ENCODE measurements at regions not wholly inside any gene's neighbourhood (a gene's known extent, or its start where the extent isn't known, plus 50 kb on each side); places are given as distances from the start of the nearest gene placed in this dataset.

- DNase-seq: no peak
Observed at GRCh38 chr11:28726432-28726831, 618.2 kb downstream of the METTL15 start.

- no peak for DNase-seq
Observed at GRCh38 chr11:28715726-28716125, 607.5 kb downstream of the METTL15 start.

GRCh38 chr11:28713850-28714249 lies 605.7 kb downstream of the METTL15 start:
- DNase-seq: no peak

- no peak for DNase-seq
Observed at GRCh38 chr11:28708075-28708474, 599.9 kb downstream of the METTL15 start.

- DNase-seq: no peak
Observed at GRCh38 chr11:28704801-28705200, 596.6 kb downstream of the METTL15 start.

- DNase-seq: no peak
Observed at GRCh38 chr11:28703371-28703770, 595.2 kb downstream of the METTL15 start.

GRCh38 chr11:28702871-28703270 lies 594.7 kb downstream of the METTL15 start:
- no peak for DNase-seq

- DNase-seq: no peak
Observed at GRCh38 chr11:28702450-28702790, 594.2 kb downstream of the METTL15 start.

- no peak for DNase-seq
Observed at GRCh38 chr11:28701760-28702449, 593.7 kb downstream of the METTL15 start.

GRCh38 chr11:28699701-28700100 lies 591.5 kb downstream of the METTL15 start:
- no peak for DNase-seq

- no peak for DNase-seq
Observed at GRCh38 chr11:28697920-28698827, 590.0 kb downstream of the METTL15 start.

GRCh38 chr11:28696591-28696990 lies 588.4 kb downstream of the METTL15 start:
- DNase-seq: no peak

GRCh38 chr11:28690746-28691145 lies 582.6 kb downstream of the METTL15 start:
- DNase-seq: no peak

GRCh38 chr11:28684011-28684586 lies 575.9 kb downstream of the METTL15 start:
- no peak for DNase-seq

GRCh38 chr11:28679795-28680468 lies 571.7 kb downstream of the METTL15 start:
- DNase-seq: no peak

- DNase-seq: no peak
Observed at GRCh38 chr11:28677721-28678120, 569.5 kb downstream of the METTL15 start.

GRCh38 chr11:28675183-28675582 lies 567.0 kb downstream of the METTL15 start:
- DNase-seq: no peak

GRCh38 chr11:28674433-28675103 lies 566.4 kb downstream of the METTL15 start:
- no peak for DNase-seq

GRCh38 chr11:28673691-28674432 lies 565.7 kb downstream of the METTL15 start:
- no peak for DNase-seq

- DNase-seq: no peak
Observed at GRCh38 chr11:28671274-28671673, 563.1 kb downstream of the METTL15 start.

GRCh38 chr11:28666632-28667031 lies 558.4 kb downstream of the METTL15 start:
- no peak for DNase-seq
